ENCODE measurements at regions not wholly inside any gene's neighbourhood (a gene's known extent, or its start where the extent isn't known, plus 50 kb on each side); places are given as distances from the start of the nearest gene placed in this dataset.

DNA sequence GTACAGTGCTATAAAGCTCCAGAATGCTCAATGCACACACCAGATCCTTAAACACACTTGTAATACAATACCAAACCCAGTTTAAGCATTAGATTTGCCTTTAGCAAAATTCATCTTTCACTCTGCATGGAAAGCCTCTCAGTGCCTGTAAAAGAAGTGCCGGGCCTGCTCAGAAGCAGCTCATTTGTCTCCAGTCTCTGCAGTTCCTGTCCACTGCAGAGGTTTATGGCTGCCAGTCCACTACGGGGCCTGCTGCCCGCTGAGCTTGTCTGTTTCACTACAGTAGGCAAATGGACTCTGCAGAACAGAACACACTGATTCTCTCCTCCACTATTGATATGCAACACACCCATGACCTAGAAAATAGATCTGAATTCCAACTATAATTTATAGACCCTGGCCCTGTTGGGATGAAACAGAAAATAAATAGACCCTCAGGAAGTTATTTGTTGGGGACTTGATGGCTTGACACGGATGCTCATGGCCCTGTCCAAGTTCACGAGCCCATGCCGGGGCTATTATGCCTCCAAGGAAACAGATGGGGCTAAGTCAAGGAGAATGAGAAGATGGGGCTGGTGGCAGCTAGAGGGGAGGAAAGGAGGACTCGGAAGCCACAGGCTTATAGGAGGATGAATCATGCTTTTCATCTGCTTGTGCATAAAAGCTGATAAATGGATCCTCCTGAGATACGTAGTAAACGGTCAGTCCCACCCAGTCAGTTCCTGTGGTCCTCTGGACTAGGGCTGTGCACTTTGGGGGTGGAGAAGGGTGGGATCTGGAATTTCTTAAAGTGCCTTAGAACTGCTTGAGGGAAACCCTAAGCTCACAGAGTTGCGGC, 416.8 kb upstream of the TENM4 start:
- WGBS (ENCODE audit: insufficient coverage, insufficient replicate concordance, low lambda C conversion rate, missing lambda C conversion rate), result 14% methylated on average over 10 of the region's 10 CpGs
- TF ChIP-seq RAD21 (IDR thresholded peaks at IDR 0.05; ENCODE audit: insufficient read depth, low read depth, low read length) (no peak), NFYA (IDR thresholded peaks at IDR 0.05; ENCODE audit: borderline replicate concordance, low read depth, low read length) (no peak), SMAD1 (IDR thresholded peaks at IDR 0.05; ENCODE audit: low read depth, partially characterized antibody) (no peak), ZNF622 (IDR thresholded peaks at IDR 0.05) (no peak), NBN (IDR thresholded peaks at IDR 0.05) (no peak), MYB (IDR thresholded peaks at IDR 0.05; ENCODE audit: borderline replicate concordance, low read depth, low read length) (no peak)
- TF ChIP-seq, protein P1, sequence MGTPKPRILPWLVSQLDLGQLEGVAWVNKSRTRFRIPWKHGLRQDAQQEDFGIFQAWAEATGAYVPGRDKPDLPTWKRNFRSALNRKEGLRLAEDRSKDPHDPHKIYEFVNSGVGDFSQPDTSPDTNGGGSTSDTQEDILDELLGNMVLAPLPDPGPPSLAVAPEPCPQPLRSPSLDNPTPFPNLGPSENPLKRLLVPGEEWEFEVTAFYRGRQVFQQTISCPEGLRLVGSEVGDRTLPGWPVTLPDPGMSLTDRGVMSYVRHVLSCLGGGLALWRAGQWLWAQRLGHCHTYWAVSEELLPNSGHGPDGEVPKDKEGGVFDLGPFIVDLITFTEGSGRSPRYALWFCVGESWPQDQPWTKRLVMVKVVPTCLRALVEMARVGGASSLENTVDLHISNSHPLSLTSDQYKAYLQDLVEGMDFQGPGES (IDR thresholded peaks at IDR 0.05), result no peak
- TF ChIP-seq, protein P2, sequence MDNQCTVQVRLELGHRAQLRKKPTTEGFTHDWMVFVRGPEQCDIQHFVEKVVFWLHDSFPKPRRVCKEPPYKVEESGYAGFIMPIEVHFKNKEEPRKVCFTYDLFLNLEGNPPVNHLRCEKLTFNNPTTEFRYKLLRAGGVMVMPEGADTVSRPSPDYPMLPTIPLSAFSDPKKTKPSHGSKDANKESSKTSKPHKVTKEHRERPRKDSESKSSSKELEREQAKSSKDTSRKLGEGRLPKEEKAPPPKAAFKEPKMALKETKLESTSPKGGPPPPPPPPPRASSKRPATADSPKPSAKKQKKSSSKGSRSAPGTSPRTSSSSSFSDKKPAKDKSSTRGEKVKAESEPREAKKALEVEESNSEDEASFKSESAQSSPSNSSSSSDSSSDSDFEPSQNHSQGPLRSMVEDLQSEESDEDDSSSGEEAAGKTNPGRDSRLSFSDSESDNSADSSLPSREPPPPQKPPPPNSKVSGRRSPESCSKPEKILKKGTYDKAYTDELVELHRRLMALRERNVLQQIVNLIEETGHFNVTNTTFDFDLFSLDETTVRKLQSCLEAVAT (IDR thresholded peaks at IDR 0.05), result no peak
- TF ChIP-seq, protein P3, sequence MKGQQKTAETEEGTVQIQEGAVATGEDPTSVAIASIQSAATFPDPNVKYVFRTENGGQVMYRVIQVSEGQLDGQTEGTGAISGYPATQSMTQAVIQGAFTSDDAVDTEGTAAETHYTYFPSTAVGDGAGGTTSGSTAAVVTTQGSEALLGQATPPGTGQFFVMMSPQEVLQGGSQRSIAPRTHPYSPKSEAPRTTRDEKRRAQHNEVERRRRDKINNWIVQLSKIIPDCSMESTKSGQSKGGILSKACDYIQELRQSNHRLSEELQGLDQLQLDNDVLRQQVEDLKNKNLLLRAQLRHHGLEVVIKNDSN (IDR thresholded peaks at IDR 0.05; ENCODE audit: borderline replicate concordance, extremely low read length, insufficient read depth, low read depth, low read length), result no peak
- TF ChIP-seq, protein P4, sequence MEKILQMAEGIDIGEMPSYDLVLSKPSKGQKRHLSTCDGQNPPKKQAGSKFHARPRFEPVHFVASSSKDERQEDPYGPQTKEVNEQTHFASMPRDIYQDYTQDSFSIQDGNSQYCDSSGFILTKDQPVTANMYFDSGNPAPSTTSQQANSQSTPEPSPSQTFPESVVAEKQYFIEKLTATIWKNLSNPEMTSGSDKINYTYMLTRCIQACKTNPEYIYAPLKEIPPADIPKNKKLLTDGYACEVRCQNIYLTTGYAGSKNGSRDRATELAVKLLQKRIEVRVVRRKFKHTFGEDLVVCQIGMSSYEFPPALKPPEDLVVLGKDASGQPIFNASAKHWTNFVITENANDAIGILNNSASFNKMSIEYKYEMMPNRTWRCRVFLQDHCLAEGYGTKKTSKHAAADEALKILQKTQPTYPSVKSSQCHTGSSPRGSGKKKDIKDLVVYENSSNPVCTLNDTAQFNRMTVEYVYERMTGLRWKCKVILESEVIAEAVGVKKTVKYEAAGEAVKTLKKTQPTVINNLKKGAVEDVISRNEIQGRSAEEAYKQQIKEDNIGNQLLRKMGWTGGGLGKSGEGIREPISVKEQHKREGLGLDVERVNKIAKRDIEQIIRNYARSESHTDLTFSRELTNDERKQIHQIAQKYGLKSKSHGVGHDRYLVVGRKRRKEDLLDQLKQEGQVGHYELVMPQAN (conservative IDR thresholded peaks at IDR 0.05), result no peak
- POLR2A ChIA-PET, result no interaction called here
- Histone ChIP-seq H3K27me3 (replicated peaks in 1 of 2; ENCODE audit: control insufficient read depth in 2 of 2, insufficient read depth in 2 of 2, low read length in 1 of 2) (no peaks in the 10 kb centered on the region; a peak in 1 of 4 replicates), H3K4me2 (ENCODE audit: control insufficient read depth, insufficient read depth) (no peak overlapping the region), H3K36me3 (ENCODE audit: control insufficient read depth in 2 of 2, insufficient read depth in 2 of 2, low read length in 1 of 2) (no peaks in the 10 kb centered on the region), H4K20me1 (ENCODE audit: control insufficient read depth, insufficient read depth) (no peaks in the 10 kb centered on the region), H2AFZ (ENCODE audit: control insufficient read depth, low read depth, low read length) (no peak overlapping the region), H3K79me2 (ENCODE audit: control insufficient read depth, insufficient read depth, low read length) (no peaks in the 10 kb centered on the region), H3K4me1 (ENCODE audit: control insufficient read depth, insufficient read depth, low read length) (no peaks in the 10 kb centered on the region), H3K27ac (ENCODE audit: control insufficient read depth, insufficient read depth) (no peak overlapping the region), H3K9me3 (replicated peaks; ENCODE audit: control insufficient read depth, insufficient read depth, low read length) (no peaks in the 10 kb centered on the region), H3K9ac (ENCODE audit: control insufficient read depth, insufficient read depth, low read length) (no peak overlapping the region), H3K4me3 (no peak overlapping the region)
- BruUV-seq (replicated peaks), result no TSS peak
- intact Hi-C loops (cut with micrococcal nuclease; ENCODE audit: unreplicated experiment), result no loop called here
- CTCF ChIA-PET, result no interaction called here
- RAD21 ChIA-PET (ENCODE audit: unreplicated experiment), result no interaction called here
- FAIRE-seq (no peak), DNase-seq (ENCODE audit: low read depth, low spot score) (no peak), ATAC-seq (no peak)
- SMC1A ChIA-PET (ENCODE audit: uncharacterized antibody, unreplicated experiment), result no interaction called here
- in situ Hi-C loops (cut with MboI), result no loop called here
